A549 (cell line): ENCODE measurements at regions not wholly inside any gene's neighbourhood (a gene's known extent, or its start where the extent isn't known, plus 50 kb on each side); places are given as distances from the start of the nearest gene placed in this dataset.

ENCODE experiments used
- ATAC-seq, 2 experiments: fragments of 200-7000 bp in 1 of 2; fragments of >200 bp in 1 of 2; cut with Nextera tagmentation in 1 of 2; cut with Tn5 transposase in 1 of 2; 3 replicates each; pipeline versions ENCODE4 v1.8.0 to v1.9.1; 2018 to 2020; ENCODE audit warnings: mild to moderate bottlenecking in 1 of 2, moderate library complexity in 1 of 2
- CTCF ChIA-PET: fragments of 300-600 bp; sonication (Branson Sonifier 250); formaldehyde crosslinking; extraction: SDS; loops from one replicate; lab custom pipeline; 2021; ENCODE audit warnings: antibody characterized with exemption, inconsistent platforms; lab: Yijun Ruan, JAX
- POLR2A ChIA-PET: fragments of 350-600 bp; formaldehyde crosslinking; extraction: SDS; loops from one replicate; lab custom pipeline; 2021; ENCODE audit warnings: antibody characterized with exemption, inconsistent platforms; lab: Yijun Ruan, JAX
- DNase-seq, 2 experiments: peaks; one replicate each; pipeline versions ENCODE4 v3.0.0 to v3.0.0-alpha.2; 2011 to 2016; ENCODE audit warnings: low read depth in 1 of 2, low spot score in 1 of 2
- FAIRE-seq: peaks from 2 replicates; lab custom pipeline; 2011; peaks lifted over from hg19 to GRCh38; lab: Jason Lieb, UNC
- H3K27ac ChIP-seq, 2 experiments: fragments of >200 bp; sonication (Bioruptor Twin); formaldehyde crosslinking; 3 replicates each; pipeline ENCODE4 v1.5.1; 2016 to 2017
- H3K4me1 ChIP-seq: fragments of >200 bp; sonication (Bioruptor Twin); formaldehyde crosslinking; 3 replicates; pipeline ENCODE4 v1.6.1; 2016
- H3K4me2 ChIP-seq: fragments of >200 bp; sonication (Bioruptor Twin); formaldehyde crosslinking; 3 replicates; pipeline ENCODE4 v1.6.1; 2016
- H3K4me3 ChIP-seq: fragments of >200 bp; sonication (Bioruptor Twin); formaldehyde crosslinking; 3 replicates; pipeline ENCODE4 v1.5.1; 2016
- H3K9me3 ChIP-seq: fragments of >200 bp; sonication (Bioruptor Twin); formaldehyde crosslinking; 3 replicates; pipeline ENCODE4 v1.6.1; 2016
- CBX2 ChIP-seq: fragments of 200-600 bp; sonication (generic); IDR thresholded peaks from 2 replicates; pipeline ENCODE4 v1.6.1; 2016; ENCODE audit warnings: low read depth, mild to moderate bottlenecking, borderline replicate concordance
- EHF ChIP-seq: fragments of 250-450 bp; sonication (Bioruptor Pico); IDR thresholded peaks from 2 replicates; pipeline ENCODE4 v1.5.0; 2020; ENCODE audit warnings: mild to moderate bottlenecking
- EP300 ChIP-seq, 2 experiments: fragments of >200 bp; sonication (Bioruptor Twin); formaldehyde crosslinking; IDR thresholded peaks; 2 replicates in 1 of 2; 3 replicates in 1 of 2; pipeline ENCODE4 v1.6.1; 2016 to 2017
- ESRRA ChIP-seq: fragments of 150-350 bp; IDR thresholded peaks from 2 replicates; pipeline ENCODE4 v1.6.1; 2014; ENCODE audit warnings: mild to moderate bottlenecking, low read length, borderline replicate concordance
- HEYL ChIP-seq: fragments of 250-450 bp; sonication (Bioruptor Pico); IDR thresholded peaks from 2 replicates; pipeline ENCODE4 v1.8.0; 2021; ENCODE audit warnings: mild to moderate bottlenecking, moderate library complexity
- HOXA7 ChIP-seq: fragments of 250-450 bp; sonication (Bioruptor Pico); IDR thresholded peaks from 2 replicates; pipeline ENCODE4 v1.5.0; 2020; ENCODE audit warnings: mild to moderate bottlenecking, moderate library complexity
- JUN ChIP-seq, 2 experiments: fragments of >200 bp; sonication (Bioruptor Twin); formaldehyde crosslinking; IDR thresholded peaks; 2 replicates in 1 of 2; 3 replicates in 1 of 2; pipeline ENCODE4 v1.6.1; 2016 to 2017
- JUNB ChIP-seq: fragments of >200 bp; sonication (Bioruptor Twin); formaldehyde crosslinking; IDR thresholded peaks from 2 replicates; pipeline ENCODE4 v1.6.1; 2016
- MAZ ChIP-seq: fragments of 150-350 bp; IDR thresholded peaks from 2 replicates; pipeline ENCODE4 v1.6.1; 2014; ENCODE audit warnings: antibody characterized with exemption, low read depth, low read length, borderline replicate concordance
- NFE2L2 ChIP-seq: fragments of 150-350 bp; conservative IDR thresholded peaks from 2 replicates; pipeline ENCODE4 v1.6.1; 2014; ENCODE audit warnings: low read length
- NPAS2 ChIP-seq: fragments of 250-450 bp; sonication (Bioruptor Pico); IDR thresholded peaks from 2 replicates; pipeline ENCODE4 v1.8.0; 2022; ENCODE audit warnings: mild to moderate bottlenecking, moderate library complexity, borderline replicate concordance
- NR3C1 ChIP-seq: fragments of >200 bp; sonication (Bioruptor Twin); formaldehyde crosslinking; IDR thresholded peaks from 3 replicates; pipeline ENCODE4 v1.6.1; 2017
- PHF8 ChIP-seq: fragments of 200-600 bp; sonication (generic); IDR thresholded peaks from 2 replicates; pipeline ENCODE4 v1.6.1; 2016; ENCODE audit warnings: low read depth, mild to moderate bottlenecking, antibody characterized with exemption, moderate library complexity, borderline replicate concordance
- POLR2A ChIP-seq: IDR thresholded peaks from 2 replicates; pipeline ENCODE4 v1.6.1; 2012; ENCODE audit warnings: mild to moderate bottlenecking, low read length
- RAD21 ChIP-seq, 2 experiments: fragments of >200 bp in 1 of 2; sonication (Bioruptor Twin) in 1 of 2; formaldehyde crosslinking in 1 of 2; IDR thresholded peaks in 1 of 2; conservative IDR thresholded peaks in 1 of 2; 2 replicates in 1 of 2; 3 replicates in 1 of 2; pipeline ENCODE4 v1.6.1; 2012 to 2018; ENCODE audit warnings: inconsistent platforms in 1 of 2
- RNF2 ChIP-seq: fragments of 200-600 bp; sonication (generic); IDR thresholded peaks from 2 replicates; pipeline ENCODE4 v1.6.1; 2016; ENCODE audit warnings: low read depth, mild to moderate bottlenecking, antibody characterized with exemption, moderate library complexity, borderline replicate concordance
- SMC3 ChIP-seq: fragments of >200 bp; sonication (Bioruptor Twin); formaldehyde crosslinking; IDR thresholded peaks from 3 replicates; pipeline ENCODE4 v1.6.1; 2018; ENCODE audit warnings: inconsistent platforms
- SREBF2 ChIP-seq: fragments of 450-650 bp; IDR thresholded peaks from 2 replicates; pipeline ENCODE4 v1.6.1; 2014; ENCODE audit warnings: mild to moderate bottlenecking, moderate library complexity
- TP53 ChIP-seq: fragments of 250-450 bp; sonication (Bioruptor Pico); IDR thresholded peaks from 2 replicates; pipeline ENCODE4 v1.5.0; 2021; ENCODE audit warnings: mild to moderate bottlenecking, moderate library complexity
- ZFP36 ChIP-seq: fragments of 450-650 bp; IDR thresholded peaks from 2 replicates; pipeline ENCODE4 v1.6.1; 2014; ENCODE audit warnings: borderline replicate concordance; ENCODE audit not compliant: partially characterized antibody
- ZNF302 ChIP-seq: fragments of 250-450 bp; sonication (Bioruptor Pico); IDR thresholded peaks from 2 replicates; pipeline ENCODE4 v1.9.0; 2021; ENCODE audit warnings: inconsistent platforms, mild to moderate bottlenecking, moderate library complexity
- WGBS: methylation state at CpG from one replicate; pipeline ENCODE4 v1.1.6; 2017; ENCODE audit errors: missing lambda C conversion rate; 5-methylcytosine and 5-hydroxymethylcytosine counted together
- TF ChIP-seq, protein P1 (sequence below): fragments of 150-350 bp; IDR thresholded peaks from 2 replicates; pipeline ENCODE4 v1.6.1; 2014; ENCODE audit warnings: low read depth, mild to moderate bottlenecking, low read length
- TF ChIP-seq, protein P2 (sequence below): IDR thresholded peaks from 2 replicates; pipeline ENCODE4 v1.6.1; 2012
- TF ChIP-seq, protein P3 (sequence below): fragments of 250-450 bp; sonication (Bioruptor Pico); IDR thresholded peaks from 2 replicates; pipeline ENCODE4 v1.5.0; 2020; ENCODE audit warnings: low read depth, mild to moderate bottlenecking, moderate library complexity
- TF ChIP-seq, protein P4 (sequence below): IDR thresholded peaks from 2 replicates; pipeline ENCODE4 v1.6.1; 2012; ENCODE audit warnings: low read depth, borderline replicate concordance

DNA sequence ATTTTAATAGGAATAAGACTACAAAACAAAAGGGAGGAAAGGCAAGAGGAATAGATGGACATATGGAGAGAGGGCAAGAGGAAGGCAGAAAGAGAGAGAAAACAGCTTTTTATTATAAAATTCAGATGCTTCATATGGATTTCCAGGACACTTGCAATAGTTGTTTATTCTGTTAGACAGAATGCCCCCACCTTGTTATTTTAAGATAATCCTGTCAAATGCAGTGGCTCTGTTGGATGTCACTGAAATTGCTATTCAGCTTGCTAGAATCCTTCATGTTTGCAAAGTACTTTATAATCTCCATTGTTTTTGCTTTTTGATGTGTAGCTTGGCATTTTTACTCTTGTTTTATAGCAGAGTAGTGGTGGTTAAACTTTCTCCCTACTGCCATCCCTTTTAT is 432.4 kb upstream of the AZI2 start:
- POLR2A ChIA-PET: no interaction called here
- no peak for ATAC-seq
- Histone ChIP-seq H3K4me3 (no peak overlapping the region), H3K27ac (no peak overlapping the region), H3K4me1 (no peaks in the 10 kb centered on the region), H3K4me2 (no peak overlapping the region), H3K9me3 (no peaks in the 10 kb centered on the region)
- no peak for DNase-seq
- no peak for FAIRE-seq
- TF ChIP-seq NR3C1 (no peak), RAD21 (conservative IDR thresholded peaks at IDR 0.05 in 1 of 2, IDR thresholded peaks at IDR 0.05 in 1 of 2) (no peak), ESRRA (no peak), ZNF302 (CRISPR knock-in tag) (no peak)
- CTCF ChIA-PET: no interaction called here

DNA sequence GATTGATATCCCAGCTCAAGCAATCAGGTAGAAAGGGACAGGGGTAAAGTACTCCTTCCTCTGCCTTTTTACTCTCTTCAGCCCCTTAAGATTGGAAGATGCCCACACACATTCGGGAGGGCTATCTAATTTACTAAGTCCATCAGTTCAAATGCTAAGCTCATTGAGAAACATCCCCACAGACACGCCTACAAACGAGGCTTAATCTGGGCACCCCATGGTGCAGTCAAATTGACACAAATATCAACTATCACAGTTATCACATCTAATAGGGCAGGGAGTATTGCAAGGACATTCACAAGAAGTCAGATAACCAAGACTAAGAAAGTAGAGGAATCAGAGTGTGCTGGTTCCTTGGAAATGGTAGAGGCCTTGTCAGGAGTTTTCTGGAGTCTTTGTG is 437.8 kb upstream of the AZI2 start:
- ChIA-PET CTCF (interaction anchor here (0.9 kb wide), 1 partner anchor 59 kb away, joined by 3 read pairs; no protein-coding TSS in a partner anchor), POLR2A (no interaction called here)
- WGBS: 41% methylated on average over 3 of the region's 3 CpGs
- Histone ChIP-seq H3K4me3 (no peak overlapping the region), H3K27ac (no peak overlapping the region), H3K9me3 (no peaks in the 10 kb centered on the region), H3K4me2 (no peak overlapping the region), H3K4me1 (no peaks in the 10 kb centered on the region)
- no peak for TF ChIP-seq PHF8
- no peak for TF ChIP-seq ESRRA
- no peak for TF ChIP-seq HOXA7
- TF ChIP-seq, protein P1, sequence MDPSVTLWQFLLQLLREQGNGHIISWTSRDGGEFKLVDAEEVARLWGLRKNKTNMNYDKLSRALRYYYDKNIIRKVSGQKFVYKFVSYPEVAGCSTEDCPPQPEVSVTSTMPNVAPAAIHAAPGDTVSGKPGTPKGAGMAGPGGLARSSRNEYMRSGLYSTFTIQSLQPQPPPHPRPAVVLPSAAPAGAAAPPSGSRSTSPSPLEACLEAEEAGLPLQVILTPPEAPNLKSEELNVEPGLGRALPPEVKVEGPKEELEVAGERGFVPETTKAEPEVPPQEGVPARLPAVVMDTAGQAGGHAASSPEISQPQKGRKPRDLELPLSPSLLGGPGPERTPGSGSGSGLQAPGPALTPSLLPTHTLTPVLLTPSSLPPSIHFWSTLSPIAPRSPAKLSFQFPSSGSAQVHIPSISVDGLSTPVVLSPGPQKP: no peak
- TF ChIP-seq HEYL (CRISPR knock-in tag): no peak
- TF ChIP-seq, protein P2, sequence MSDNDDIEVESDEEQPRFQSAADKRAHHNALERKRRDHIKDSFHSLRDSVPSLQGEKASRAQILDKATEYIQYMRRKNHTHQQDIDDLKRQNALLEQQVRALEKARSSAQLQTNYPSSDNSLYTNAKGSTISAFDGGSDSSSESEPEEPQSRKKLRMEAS: no peak
- no peak for TF ChIP-seq CBX2
- TF ChIP-seq, protein P3, sequence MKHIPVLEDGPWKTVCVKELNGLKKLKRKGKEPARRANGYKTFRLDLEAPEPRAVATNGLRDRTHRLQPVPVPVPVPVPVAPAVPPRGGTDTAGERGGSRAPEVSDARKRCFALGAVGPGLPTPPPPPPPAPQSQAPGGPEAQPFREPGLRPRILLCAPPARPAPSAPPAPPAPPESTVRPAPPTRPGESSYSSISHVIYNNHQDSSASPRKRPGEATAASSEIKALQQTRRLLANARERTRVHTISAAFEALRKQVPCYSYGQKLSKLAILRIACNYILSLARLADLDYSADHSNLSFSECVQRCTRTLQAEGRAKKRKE (CRISPR knock-in tag): no peak
- TF ChIP-seq ZFP36: no peak
- no peak for TF ChIP-seq JUN (IDR thresholded peaks at IDR 0.05)
- no peak for TF ChIP-seq JUNB
- no peak for TF ChIP-seq POLR2A
- TF ChIP-seq NPAS2 (CRISPR knock-in tag): no peak
- TF ChIP-seq TP53 (CRISPR knock-in tag): no peak
- no peak for TF ChIP-seq EHF
- TF ChIP-seq MAZ: no peak
- TF ChIP-seq SREBF2: no peak
- TF ChIP-seq ZNF302 (CRISPR knock-in tag): no peak
- ATAC-seq (no peak), FAIRE-seq (no peak), DNase-seq (no peak)

DNA sequence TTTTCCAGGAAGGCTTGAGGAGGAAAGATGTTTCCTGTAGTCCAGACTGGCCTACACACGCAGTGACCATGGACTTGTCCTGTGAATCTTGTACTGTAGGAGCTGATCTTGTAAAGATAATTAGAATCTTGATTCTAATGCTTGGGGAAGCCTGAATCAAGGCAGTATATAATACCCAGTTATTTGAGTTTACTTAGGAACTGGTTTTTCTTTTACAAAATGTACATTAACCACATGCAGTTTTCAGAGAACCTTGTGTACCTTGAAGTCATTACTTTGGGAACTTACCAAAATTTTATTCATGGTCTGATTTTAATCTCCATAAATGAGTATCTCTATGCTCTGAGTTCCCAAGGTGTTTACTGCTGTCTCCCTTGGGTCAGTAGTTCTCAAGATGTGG is 439.9 kb upstream of the AZI2 start:
- ChIA-PET POLR2A (no interaction called here), CTCF (no interaction called here)
- H3K4me3 ChIP-seq: no peak overlapping the region
- no peaks in the 10 kb centered on the region for H3K9me3 ChIP-seq
- H3K27ac ChIP-seq: no peak overlapping the region
- no peaks in the 10 kb centered on the region for H3K4me1 ChIP-seq
- no peak for DNase-seq
- no peak for ATAC-seq
- 13% methylated on average over 1 of the region's 1 CpG for WGBS
- no peak overlapping the region for H3K4me2 ChIP-seq
- FAIRE-seq: no peak
- TF ChIP-seq, protein P1: no peak
- TF ChIP-seq, protein P4, sequence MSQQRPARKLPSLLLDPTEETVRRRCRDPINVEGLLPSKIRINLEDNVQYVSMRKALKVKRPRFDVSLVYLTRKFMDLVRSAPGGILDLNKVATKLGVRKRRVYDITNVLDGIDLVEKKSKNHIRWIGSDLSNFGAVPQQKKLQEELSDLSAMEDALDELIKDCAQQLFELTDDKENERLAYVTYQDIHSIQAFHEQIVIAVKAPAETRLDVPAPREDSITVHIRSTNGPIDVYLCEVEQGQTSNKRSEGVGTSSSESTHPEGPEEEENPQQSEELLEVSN: no peak
- TF ChIP-seq NPAS2 (CRISPR knock-in tag) (no peak), ESRRA (no peak), NFE2L2 (no peak), RNF2 (no peak), SMC3 (no peak), PHF8 (no peak), CBX2 (no peak), EP300 (IDR thresholded peaks at IDR 0.05) (no peak), POLR2A (no peak)
- TF ChIP-seq, protein P3 (CRISPR knock-in tag): no peak
